Chondrocyte (in vitro differentiated cells): ENCODE measurements at regions not wholly inside any gene's neighbourhood (a gene's known extent, or its start where the extent isn't known, plus 50 kb on each side); places are given as distances from the start of the nearest gene placed in this dataset.
A peak's percentile ranks its signal among the peaks of the same experiment; 100 is the strongest.

ENCODE experiments used
- DNase-seq: peaks from one replicate; pipeline ENCODE4 v3.0.0; 2021; ENCODE audit warnings: mixed read lengths, low spot score
- H3K27ac Mint-ChIP-seq: one replicate; pipeline ENCODE4 v1.8.0; 2021; ENCODE audit warnings: mild to moderate bottlenecking, moderate library complexity, mixed read lengths; ENCODE audit not compliant: unreplicated experiment
- H3K27me3 Mint-ChIP-seq: 2 replicates; pipeline ENCODE4 v1.8.0; 2021; ENCODE audit warnings: low read depth, mixed read lengths
- H3K36me3 Mint-ChIP-seq: 2 replicates; pipeline ENCODE4 v1.8.0; 2021; ENCODE audit warnings: low read depth, mixed read lengths
- H3K4me1 Mint-ChIP-seq: 2 replicates; pipeline ENCODE4 v1.8.0; 2021; ENCODE audit warnings: low read depth, mild to moderate bottlenecking, mixed read lengths
- H3K4me3 Mint-ChIP-seq: one replicate; pipeline ENCODE4 v1.8.0; 2021; ENCODE audit warnings: mild to moderate bottlenecking, moderate library complexity, mixed read lengths; ENCODE audit not compliant: unreplicated experiment
- H3K9me3 Mint-ChIP-seq: 2 replicates; pipeline ENCODE4 v1.8.0; 2021; ENCODE audit warnings: low read depth, mixed read lengths
- TF ChIP-seq, protein P1 (sequence below): fragments of 200-600 bp; sonication (generic); IDR thresholded peaks from 2 replicates; pipeline ENCODE4 v1.5.0; 2021; ENCODE audit warnings: antibody characterized with exemption, mild to moderate bottlenecking, moderate library complexity

DNA sequence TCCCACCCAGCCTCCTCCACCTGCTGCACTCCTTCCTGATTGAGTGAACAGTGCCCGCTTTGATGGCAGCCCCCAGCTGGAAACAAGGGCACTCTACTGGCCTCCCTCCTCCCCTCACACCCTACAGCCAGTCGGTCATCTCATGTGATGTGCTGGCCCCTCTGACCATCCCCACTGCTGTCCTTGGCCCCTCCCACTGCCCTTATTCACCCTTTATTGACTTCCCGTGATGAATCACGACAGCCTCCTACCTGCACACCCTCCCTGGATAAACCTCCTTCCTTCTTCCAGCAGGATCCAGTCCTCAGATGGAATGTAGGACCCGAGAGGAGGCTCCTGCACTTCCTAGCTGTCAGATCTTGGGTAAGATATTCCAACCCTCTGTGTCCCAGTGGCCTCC, 186.5 kb upstream of the SH3BP4 start:
- H3K9me3 Mint-ChIP-seq: peaks cover 13% of the 10 kb centered on the region
- peak overlapping the region; percentile 53 for H3K27ac Mint-ChIP-seq
- no peak for DNase-seq
- H3K27me3 Mint-ChIP-seq: no peaks in the 10 kb centered on the region
- TF ChIP-seq, protein P1, sequence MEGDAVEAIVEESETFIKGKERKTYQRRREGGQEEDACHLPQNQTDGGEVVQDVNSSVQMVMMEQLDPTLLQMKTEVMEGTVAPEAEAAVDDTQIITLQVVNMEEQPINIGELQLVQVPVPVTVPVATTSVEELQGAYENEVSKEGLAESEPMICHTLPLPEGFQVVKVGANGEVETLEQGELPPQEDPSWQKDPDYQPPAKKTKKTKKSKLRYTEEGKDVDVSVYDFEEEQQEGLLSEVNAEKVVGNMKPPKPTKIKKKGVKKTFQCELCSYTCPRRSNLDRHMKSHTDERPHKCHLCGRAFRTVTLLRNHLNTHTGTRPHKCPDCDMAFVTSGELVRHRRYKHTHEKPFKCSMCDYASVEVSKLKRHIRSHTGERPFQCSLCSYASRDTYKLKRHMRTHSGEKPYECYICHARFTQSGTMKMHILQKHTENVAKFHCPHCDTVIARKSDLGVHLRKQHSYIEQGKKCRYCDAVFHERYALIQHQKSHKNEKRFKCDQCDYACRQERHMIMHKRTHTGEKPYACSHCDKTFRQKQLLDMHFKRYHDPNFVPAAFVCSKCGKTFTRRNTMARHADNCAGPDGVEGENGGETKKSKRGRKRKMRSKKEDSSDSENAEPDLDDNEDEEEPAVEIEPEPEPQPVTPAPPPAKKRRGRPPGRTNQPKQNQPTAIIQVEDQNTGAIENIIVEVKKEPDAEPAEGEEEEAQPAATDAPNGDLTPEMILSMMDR: no peak
- H3K36me3 Mint-ChIP-seq: peaks cover 5% of the 10 kb centered on the region
- peaks cover 30% of the 10 kb centered on the region for H3K4me1 Mint-ChIP-seq
- no peak overlapping the region for H3K4me3 Mint-ChIP-seq

DNA sequence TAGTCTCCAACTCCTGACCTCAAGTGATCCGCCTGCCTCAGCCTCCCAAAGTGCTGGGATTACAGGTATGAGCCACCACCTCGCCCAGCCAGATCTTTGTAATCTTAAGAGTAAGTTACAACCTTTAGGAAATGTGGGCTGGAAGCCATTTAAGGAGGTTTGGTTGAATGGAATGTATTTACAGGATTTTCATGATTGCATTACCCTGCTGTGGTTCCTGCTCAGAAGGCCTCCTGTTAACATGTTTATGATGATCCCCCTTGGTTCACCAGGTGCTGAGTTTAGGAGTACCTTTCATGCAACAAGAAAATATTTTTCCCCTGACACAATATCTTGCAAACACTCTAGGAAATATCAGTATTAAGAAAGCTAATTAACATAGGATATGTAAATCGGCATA, 187.4 kb upstream of the SH3BP4 start:
- DNase-seq: no peak
- H3K36me3 Mint-ChIP-seq: peaks cover 5% of the 10 kb centered on the region
- TF ChIP-seq, protein P1: no peak
- H3K4me1 Mint-ChIP-seq: peaks cover 21% of the 10 kb centered on the region
- H3K9me3 Mint-ChIP-seq: peaks cover 18% of the 10 kb centered on the region
- no peak overlapping the region for H3K4me3 Mint-ChIP-seq
- H3K27me3 Mint-ChIP-seq: no peaks in the 10 kb centered on the region
- no peak overlapping the region for H3K27ac Mint-ChIP-seq

DNA sequence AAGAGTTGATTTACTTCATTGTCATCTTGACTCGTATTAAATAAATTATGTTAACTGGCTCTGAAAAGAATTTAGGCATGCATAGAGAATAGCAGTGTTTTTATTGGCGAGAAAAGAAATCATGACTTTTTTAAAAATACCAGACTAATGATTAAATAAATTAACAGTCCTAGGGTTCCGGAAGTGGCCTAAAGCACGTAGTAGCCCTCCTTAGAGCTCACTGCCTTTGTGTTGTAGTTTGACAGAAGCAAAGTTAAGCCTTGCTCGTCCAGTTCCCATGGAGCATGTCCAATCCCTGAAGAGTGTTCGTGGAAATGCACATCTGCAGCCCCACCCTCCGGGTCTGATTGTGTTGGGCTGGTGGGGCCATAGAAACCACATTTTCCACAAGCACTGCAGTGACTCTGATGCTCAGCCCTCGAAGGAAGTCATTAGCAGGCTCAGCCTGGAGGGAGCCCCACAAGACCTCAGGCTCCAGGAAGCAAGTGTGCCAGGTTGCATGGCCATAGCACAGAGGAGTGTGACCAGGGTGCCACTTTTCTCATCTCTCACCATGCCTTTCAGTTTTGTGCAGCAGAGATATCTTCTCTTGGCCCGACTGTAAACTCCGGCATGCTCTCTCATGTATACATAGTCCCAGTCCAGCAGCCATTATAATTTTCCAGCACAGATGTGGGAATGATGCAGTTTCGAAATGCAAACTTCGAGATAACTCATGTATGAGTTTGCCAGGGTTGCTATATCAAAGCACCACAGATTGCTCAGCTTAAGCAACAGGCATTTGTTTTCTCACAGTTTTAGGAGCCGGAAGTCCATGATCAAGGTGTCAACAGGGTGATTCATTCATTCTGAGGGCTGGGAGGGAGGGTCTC, 188.6 kb upstream of the SH3BP4 start:
- Mint-ChIP-seq H3K4me1 (peaks cover 11% of the 10 kb centered on the region), H3K27me3 (no peaks in the 10 kb centered on the region), H3K36me3 (peaks cover 5% of the 10 kb centered on the region), H3K9me3 (peaks cover 18% of the 10 kb centered on the region), H3K27ac (peak overlapping the region; percentile 29), H3K4me3 (no peak overlapping the region)
- TF ChIP-seq, protein P1: no peak
- no peak for DNase-seq

DNA sequence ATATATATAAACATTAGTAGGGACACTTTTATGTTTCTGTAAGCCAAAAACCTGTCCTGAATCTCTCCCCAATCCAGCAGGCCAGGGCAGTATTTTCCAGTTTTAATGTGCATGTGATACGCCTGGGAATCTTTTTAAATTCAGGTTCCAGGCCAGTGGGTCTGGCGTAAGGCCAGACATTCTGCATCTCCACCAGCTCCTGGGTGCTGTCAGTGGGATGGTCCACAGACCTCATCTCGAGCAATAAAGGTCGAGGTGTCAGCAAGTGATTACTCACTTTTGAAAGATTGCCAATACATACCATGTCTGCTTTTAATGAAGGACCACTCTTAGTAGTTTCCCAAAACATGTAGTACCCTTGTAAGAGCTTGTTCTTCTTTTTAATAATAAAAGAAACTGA, 189.9 kb upstream of the SH3BP4 start:
- H3K36me3 Mint-ChIP-seq: peaks cover 5% of the 10 kb centered on the region
- H3K27ac Mint-ChIP-seq: no peak overlapping the region
- peaks cover 9% of the 10 kb centered on the region for H3K4me1 Mint-ChIP-seq
- peaks cover 18% of the 10 kb centered on the region for H3K9me3 Mint-ChIP-seq
- H3K27me3 Mint-ChIP-seq: no peaks in the 10 kb centered on the region
- DNase-seq: no peak
- H3K4me3 Mint-ChIP-seq: no peak overlapping the region
- TF ChIP-seq, protein P1: no peak

DNA sequence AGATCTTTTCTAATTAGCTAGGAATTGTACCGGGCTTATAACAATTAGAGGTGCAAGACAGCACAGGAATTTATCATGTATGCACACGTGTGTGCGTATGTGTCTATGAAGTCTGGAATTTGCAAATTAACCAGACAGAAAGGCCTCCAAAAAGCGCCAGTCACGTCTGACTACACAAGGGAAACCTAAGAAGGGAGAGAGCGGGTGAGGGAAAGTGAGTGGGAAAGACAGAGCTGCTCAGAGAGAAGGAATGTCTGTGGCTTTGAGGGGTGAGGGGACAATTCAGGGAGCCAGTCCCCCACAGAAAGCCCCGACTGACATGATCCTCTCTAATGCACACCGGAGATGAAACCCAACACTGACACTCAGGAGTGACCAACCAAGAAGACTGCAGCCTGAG, 197.7 kb upstream of the SH3BP4 start:
- TF ChIP-seq, protein P1: no peak
- Mint-ChIP-seq H3K4me3 (peak overlapping the region; percentile 55), H3K4me1 (peaks cover 24% of the 10 kb centered on the region), H3K27ac (peak overlapping the region; percentile 94), H3K9me3 (peaks cover 6% of the 10 kb centered on the region), H3K36me3 (peaks cover 2% of the 10 kb centered on the region), H3K27me3 (no peaks in the 10 kb centered on the region)
- no peak for DNase-seq
